ENCODE measurements at regions not wholly inside any gene's neighbourhood (a gene's known extent, or its start where the extent isn't known, plus 50 kb on each side); places are given as distances from the start of the nearest gene placed in this dataset.

GRCh38 chr2:37507703-37508102 lies 163.3 kb downstream of the QPCT start:
- Mint-ChIP-seq H3K27me3 (no peaks in the 10 kb centered on the region), H3K27ac (no peak overlapping the region), H3K36me3 (ENCODE audit: low read depth) (no peaks in the 10 kb centered on the region), H3K9me3 (no peaks in the 10 kb centered on the region), H3K4me3 (no peak overlapping the region), H3K4me1 (ENCODE audit: low read depth) (no peaks in the 10 kb centered on the region)
- no peak for ATAC-seq
- no peak for TF ChIP-seq CTCF (IDR thresholded peaks at IDR 0.05)
- ChIA-PET CTCF (no interaction called here), POLR2A (no interaction called here)
- no peak for DNase-seq
- intact Hi-C loops (cut with micrococcal nuclease): no loop called here

- Mint-ChIP-seq H3K27me3 (no peaks in the 10 kb centered on the region), H3K27ac (no peak overlapping the region), H3K36me3 (ENCODE audit: low read depth) (no peaks in the 10 kb centered on the region), H3K4me1 (ENCODE audit: low read depth) (no peaks in the 10 kb centered on the region), H3K4me3 (no peak overlapping the region), H3K9me3 (peaks cover 2% of the 10 kb centered on the region)
- POLR2A ChIA-PET: interaction anchor here (1.1 kb wide), 1 partner anchor 17 kb away, joined by 3 read pairs; no protein-coding TSS in a partner anchor
- CTCF ChIA-PET: no interaction called here
- intact Hi-C loops (cut with micrococcal nuclease): no loop called here
- DNase-seq: no peak
- TF ChIP-seq CTCF (IDR thresholded peaks at IDR 0.05): no peak
- no peak for ATAC-seq
Measured at GRCh38 chr2:37512971-37513370, 158.5 kb downstream of the CDC42EP3 start.

- no peak for TF ChIP-seq CTCF (IDR thresholded peaks at IDR 0.05)
- H3K9me3 Mint-ChIP-seq: no peaks in the 10 kb centered on the region
- no peaks in the 10 kb centered on the region for H3K27me3 Mint-ChIP-seq
- H3K27ac Mint-ChIP-seq: no peak overlapping the region
- ATAC-seq: no peak
- CTCF ChIA-PET: interaction anchor here (0.7 to 1.6 kb wide), 5 partner anchors 9 to 348 kb away, joined by 3 to 5 read pairs (median 3); no protein-coding TSS in a partner anchor
- POLR2A ChIA-PET: no interaction called here
- H3K36me3 Mint-ChIP-seq (ENCODE audit: low read depth): no peaks in the 10 kb centered on the region
- no peak for DNase-seq
- intact Hi-C loops (cut with micrococcal nuclease): no loop called here
- no peak overlapping the region for H3K4me3 Mint-ChIP-seq
- H3K4me1 Mint-ChIP-seq (ENCODE audit: low read depth): no peaks in the 10 kb centered on the region
Measured at GRCh38 chr2:37523814-37524362, 147.6 kb downstream of the CDC42EP3 start.

GRCh38 chr2:37526323-37526722 lies 145.1 kb downstream of the CDC42EP3 start:
- Mint-ChIP-seq H3K27me3 (no peaks in the 10 kb centered on the region), H3K27ac (no peak overlapping the region), H3K4me3 (no peak overlapping the region), H3K36me3 (ENCODE audit: low read depth) (no peaks in the 10 kb centered on the region), H3K9me3 (no peaks in the 10 kb centered on the region), H3K4me1 (ENCODE audit: low read depth) (no peaks in the 10 kb centered on the region)
- TF ChIP-seq CTCF (IDR thresholded peaks at IDR 0.05): no peak
- DNase-seq: no peak
- ChIA-PET POLR2A (no interaction called here), CTCF (interaction anchor here (1.4 kb wide), 1 partner anchor 306 kb away, joined by 3 read pairs; no protein-coding TSS in a partner anchor)
- no peak for ATAC-seq
- intact Hi-C loops (cut with micrococcal nuclease): no loop called here

- H3K27ac Mint-ChIP-seq: no peak overlapping the region
- H3K27me3 Mint-ChIP-seq: no peaks in the 10 kb centered on the region
- no peaks in the 10 kb centered on the region for H3K9me3 Mint-ChIP-seq
- no peaks in the 10 kb centered on the region for H3K4me1 Mint-ChIP-seq (ENCODE audit: low read depth)
- H3K36me3 Mint-ChIP-seq (ENCODE audit: low read depth): no peaks in the 10 kb centered on the region
- TF ChIP-seq CTCF (IDR thresholded peaks at IDR 0.05): no peak
- ChIA-PET POLR2A (no interaction called here), CTCF (interaction anchor here (1.4 kb wide), 1 partner anchor 305 kb away, joined by 3 read pairs; no protein-coding TSS in a partner anchor)
- DNase-seq (no peak), ATAC-seq (no peak)
- intact Hi-C loops (cut with micrococcal nuclease): no loop called here
- no peak overlapping the region for H3K4me3 Mint-ChIP-seq
Measured at GRCh38 chr2:37526856-37527255, 144.6 kb downstream of the CDC42EP3 start.
